HCEC 1CT (cell line): ENCODE measurements at regions not wholly inside any gene's neighbourhood (a gene's known extent, or its start where the extent isn't known, plus 50 kb on each side); places are given as distances from the start of the nearest gene placed in this dataset.
A peak's percentile ranks its signal among the peaks of the same experiment; 100 is the strongest.
"Not testable (repeated sequence)": the region's sequence is repeated elsewhere in the genome, so short reads cannot be mapped to it uniquely, and the experiment has no call there.

Experiments
- DNase-seq: peaks from one replicate; pipeline ENCODE4 v3.0.0-alpha.2; 2017

- DNase-seq = no peak
These were observed 61.7 kb downstream of the KPNA2 start for GRCh38 chr17:68097161-68097805.

DNA sequence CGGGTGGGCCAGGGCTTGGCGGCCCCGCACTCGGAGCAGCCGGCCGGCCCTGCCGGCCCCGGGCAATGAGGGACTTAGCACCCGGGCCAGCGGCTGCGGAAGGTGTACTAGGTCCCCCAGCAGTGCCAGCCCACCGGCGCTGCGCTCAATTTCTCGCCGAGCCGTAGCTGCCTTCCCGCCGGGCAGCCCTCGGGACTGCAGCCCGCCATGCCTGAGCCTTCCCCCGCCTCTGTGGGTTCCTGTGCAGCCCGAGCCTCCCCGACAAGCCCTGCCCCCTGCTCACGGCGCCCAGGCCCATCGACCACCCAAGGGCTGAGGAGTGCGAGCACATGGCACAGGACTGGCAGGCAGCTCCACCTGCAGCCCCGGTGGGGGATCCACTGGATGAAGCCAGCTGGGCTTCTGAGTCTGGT is 63.8 kb downstream of the KPNA2 start:
- DNase-seq = not testable (repeated sequence)

DNA sequence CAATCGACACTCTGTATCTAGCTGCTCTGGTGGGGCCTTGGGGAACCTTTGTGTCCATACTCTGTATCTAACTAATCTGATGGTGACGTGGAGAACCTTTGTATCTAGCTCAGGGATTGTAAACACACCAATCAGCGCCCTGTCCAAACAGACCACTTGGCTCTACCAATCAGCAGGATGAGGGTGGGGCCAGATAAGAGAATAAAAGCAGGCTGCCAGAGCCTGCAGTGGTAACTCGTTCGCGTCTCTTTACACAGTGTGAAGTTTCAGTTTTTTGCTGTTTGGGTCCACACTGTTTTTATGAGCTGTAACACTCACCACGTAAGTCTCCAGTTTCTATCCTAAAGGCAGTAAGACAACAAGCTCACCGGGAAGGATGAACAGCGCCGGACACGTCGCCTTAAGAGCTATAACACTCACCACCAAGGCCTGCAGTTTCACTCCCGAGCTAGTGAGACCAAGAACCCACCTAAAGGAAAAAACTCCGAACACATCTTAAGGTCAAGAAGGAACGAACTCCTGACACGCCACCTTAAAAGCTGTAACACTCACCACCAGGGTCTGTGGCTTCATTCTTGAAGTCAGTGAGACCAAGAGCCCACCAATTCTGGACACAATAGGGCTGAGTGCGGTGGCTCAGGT is 64.6 kb downstream of the KPNA2 start:
- no peak for DNase-seq

DNA sequence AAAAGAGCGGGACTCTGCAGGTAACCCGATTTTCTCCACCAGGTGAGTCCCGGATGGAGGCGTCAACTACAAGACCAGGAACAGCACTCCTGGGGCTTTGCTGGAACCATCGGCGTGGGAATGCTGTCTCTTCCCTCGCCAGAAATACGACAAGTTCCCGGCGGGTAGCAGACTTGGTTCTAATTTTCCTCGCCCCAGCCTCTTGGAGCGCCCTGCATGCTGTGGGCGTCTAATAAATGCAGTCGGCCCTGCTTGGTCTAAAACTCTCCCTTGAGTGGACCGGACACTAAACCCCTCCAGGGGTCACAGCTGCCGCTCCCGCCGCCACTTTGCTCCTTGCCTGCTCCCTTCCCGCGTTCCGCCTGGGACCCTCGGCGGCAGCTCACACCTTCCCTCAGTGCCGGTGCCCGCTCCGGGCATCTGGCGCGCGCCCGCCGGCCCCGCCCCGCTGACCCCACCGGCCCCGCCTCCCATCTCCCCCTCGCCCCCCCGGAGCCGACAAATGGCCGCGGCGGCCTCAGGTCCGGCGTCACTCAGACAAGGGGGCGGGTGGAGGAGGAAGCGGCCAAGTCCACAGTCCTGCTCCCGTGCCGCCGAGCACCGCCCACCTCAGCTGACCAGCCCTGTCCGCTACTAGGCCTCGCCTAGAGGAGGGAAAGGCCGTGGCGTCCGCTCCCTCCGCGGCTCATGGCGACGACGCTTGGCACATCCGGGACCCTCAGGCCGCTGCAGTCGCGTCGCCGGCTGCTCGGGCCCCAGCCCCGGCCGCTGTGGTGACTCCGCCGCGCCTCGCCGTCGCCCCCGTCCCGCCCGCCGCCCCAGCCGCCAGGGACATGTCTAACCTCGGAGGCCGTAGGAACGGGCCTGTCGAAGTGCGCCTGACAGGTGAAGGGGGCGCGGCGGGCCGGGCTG is 65.8 kb downstream of the KPNA2 start:
- peak; percentile 73 for DNase-seq

- DNase-seq = no peak
These were observed 66.4 kb downstream of the KPNA2 start for GRCh38 chr17:68101987-68102314.

DNA sequence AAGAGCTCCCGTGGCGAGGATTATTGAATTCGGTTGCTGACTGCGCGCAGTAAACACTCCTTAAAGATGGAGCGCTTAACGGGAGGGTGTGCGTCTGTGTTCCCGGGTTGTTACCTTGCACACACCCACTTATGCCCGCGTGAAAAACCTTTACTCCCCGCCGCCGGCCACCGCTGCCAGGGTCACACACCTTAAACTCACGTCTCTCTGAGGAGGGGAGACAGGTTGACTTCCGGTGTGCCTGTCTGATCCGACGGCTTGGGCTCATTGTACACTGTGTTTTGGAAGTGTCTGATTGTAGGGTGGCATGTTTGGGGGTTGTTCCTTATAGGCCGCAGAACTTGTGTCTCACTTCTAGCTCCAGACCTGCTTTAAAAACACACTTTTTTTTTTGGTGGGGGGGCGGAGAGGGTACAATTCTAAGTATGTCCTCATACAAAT is 66.8 kb downstream of the KPNA2 start:
- DNase-seq = no peak

DNA sequence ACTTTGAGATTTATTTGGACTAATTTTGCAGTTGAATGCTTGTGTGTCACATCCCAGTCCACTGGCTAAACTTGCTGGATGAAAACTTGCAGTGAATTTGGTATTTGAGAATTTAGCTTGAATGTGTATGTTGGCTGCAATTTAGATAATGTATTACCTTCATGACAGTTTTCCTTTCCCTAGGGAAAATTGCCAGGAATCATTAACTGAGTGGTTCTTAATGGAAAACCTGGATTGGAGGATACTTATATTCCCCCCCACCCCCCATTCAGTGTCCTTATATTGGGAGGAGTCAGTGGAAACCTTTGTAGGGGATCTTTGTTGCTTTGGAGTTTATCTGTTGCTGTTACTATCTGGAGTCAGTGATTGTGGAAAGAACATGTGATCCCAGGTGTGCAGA is 67.6 kb downstream of the KPNA2 start:
- DNase-seq = no peak

GRCh38 chr17:68106085-68106484 is 70.5 kb downstream of the KPNA2 start:
- no peak for DNase-seq

DNA sequence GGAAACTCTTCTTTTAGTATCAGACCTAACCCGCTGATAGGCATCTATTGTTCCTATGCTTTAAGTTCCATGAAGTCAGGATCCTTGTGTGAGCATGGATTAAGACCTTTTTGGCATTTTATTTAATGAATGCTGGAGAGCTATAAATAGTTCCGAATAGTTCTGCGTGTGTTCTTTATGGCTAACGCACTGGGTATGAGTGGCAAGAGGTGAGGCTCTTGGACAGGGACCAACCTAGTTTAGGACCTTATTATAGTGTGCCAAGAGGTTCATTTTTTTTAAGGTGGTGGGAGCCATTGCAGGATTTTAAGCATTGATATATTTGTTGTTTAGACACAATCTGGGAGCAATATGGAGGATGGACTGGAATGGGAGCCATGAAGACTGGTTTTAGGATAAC is 71.8 kb downstream of the KPNA2 start:
- no peak for DNase-seq

GRCh38 chr17:68108313-68109000 is 72.9 kb downstream of the KPNA2 start:
- no peak for DNase-seq

GRCh38 chr17:68109404-68109803 is 73.9 kb downstream of the KPNA2 start:
- not testable (repeated sequence) for DNase-seq

DNA sequence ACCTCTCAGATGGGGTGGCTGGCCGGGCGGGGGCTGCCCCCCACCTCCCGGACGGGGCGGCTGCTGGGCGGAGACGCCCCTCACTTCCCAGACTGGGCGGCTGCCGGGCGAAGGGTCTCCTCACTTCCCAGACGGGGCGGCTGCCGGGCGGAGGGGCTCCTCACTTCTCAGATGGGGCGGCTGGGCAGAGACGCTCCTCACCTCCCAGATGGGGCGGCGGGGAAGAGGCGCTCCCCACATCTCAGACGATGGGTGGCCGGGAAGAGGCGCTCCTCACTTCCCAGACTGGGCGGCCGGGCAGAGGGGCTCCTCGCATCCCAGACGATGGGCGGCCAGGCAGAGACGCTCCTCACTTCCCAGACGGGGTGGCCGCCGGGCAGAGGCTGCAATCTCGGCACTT is 80.7 kb downstream of the KPNA2 start:
- not testable (repeated sequence) for DNase-seq

GRCh38 chr17:68122587-68122986 is 87.1 kb downstream of the KPNA2 start:
- DNase-seq = no peak

- no peak for DNase-seq
These were observed 89.8 kb downstream of the KPNA2 start for GRCh38 chr17:68125111-68125870.

GRCh38 chr17:68127914-68128313 is 92.4 kb downstream of the KPNA2 start:
- no peak for DNase-seq

- no peak for DNase-seq
These were observed 95.9 kb downstream of the KPNA2 start for GRCh38 chr17:68131456-68131855.

DNA sequence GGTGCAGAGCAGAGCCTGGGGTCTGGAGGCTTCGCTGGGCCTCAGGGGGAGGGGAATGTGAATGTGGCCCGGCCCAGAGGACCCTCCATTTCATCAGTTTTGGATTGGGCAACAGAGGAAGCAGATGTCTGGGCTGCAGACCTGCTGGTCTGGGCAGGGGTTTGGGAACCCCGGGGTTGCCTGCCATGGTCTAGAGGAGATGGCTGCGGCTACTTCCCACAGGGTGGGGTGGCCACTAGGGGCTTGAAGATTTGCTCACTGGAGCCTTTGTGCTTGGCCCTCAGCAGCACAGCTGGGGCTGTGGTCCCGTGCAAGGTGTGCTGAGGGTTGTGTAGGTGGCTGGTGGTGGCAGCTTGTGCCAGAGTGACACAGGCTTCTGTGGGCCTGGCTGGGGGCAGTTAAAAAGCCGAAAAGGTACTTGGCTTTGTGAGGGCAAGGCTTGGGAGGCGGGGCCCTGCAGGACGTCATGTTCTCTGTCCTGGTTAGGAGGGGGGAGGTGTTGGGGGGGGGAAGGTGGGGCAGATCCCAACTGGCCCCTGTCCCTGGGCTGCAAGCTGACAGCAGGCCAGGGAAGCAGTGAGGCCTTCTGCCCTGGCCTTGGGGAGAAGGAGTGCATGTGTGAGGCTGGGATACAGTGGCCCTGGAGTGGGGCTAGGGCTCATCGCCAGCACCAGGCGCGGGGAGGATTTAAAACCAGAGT is 98.0 kb downstream of the KPNA2 start:
- DNase-seq = no peak

GRCh38 chr17:68134046-68134637 is 98.6 kb downstream of the KPNA2 start:
- DNase-seq = no peak

DNA sequence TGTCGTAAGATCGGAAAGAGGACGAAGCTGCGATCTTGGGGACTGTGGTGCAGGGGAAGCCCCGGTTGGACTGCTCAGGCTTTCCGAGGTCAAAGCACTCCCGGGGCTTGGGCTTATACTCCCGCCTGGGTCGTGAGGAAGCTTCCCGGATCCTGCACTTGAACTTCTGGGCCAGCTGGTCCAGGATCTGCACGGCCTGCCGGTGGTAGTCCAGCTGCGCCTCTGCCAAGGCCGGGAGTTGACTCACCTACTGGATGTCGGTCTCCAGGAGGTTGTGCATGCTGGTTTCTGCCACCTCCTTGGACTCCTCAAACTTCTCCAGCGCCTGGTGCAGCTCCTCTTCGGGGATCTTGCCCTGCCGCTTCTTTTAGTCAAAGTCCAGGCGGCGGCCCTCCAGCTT is 99.2 kb downstream of the KPNA2 start:
- DNase-seq = no peak

- DNase-seq = no peak
These were observed 99.8 kb downstream of the KPNA2 start for GRCh38 chr17:68135141-68135887.

- peak; percentile 44 for DNase-seq
These were observed 105.5 kb downstream of the KPNA2 start for GRCh38 chr17:68141050-68141449.
